ENCODE measurements at regions not wholly inside any gene's neighbourhood (a gene's known extent, or its start where the extent isn't known, plus 50 kb on each side); places are given as distances from the start of the nearest gene placed in this dataset.
"Not testable (repeated sequence)": the region's sequence is repeated elsewhere in the genome, so short reads cannot be mapped to it uniquely, and the experiment has no call there.

DNA sequence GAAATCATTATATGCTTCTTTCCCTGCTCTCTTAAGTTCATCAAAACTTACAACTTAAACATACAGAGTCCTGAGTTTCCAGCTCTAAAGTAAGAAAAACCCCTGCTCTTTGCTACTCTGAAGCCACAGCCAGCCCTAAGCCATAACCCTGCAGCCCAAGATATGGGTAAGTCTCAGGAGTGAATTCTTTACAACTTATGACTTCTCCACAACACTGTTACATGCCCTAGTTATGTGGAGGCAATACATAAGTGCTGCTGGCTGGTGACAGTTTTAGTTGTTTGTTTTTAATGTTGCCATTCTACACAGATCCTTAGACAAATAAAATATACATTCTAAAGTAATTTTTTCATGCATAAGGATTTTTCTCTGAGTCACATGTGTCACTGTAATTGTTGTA is 100.2 kb downstream of the FBXO8 start:
- H3K27ac ChIP-seq = no peak overlapping the region
- no peak overlapping the region for H3K4me3 ChIP-seq
- H3K27me3 ChIP-seq = peaks cover 0 to 5% of the 10 kb centered on the region in 2 donors
- H3K9me3 ChIP-seq = no peaks in the 10 kb centered on the region
- H3K4me1 ChIP-seq = no peaks in the 10 kb centered on the region
- intact Hi-C loops (cut with DNase I) = no loop called here
- TF ChIP-seq, protein P1, sequence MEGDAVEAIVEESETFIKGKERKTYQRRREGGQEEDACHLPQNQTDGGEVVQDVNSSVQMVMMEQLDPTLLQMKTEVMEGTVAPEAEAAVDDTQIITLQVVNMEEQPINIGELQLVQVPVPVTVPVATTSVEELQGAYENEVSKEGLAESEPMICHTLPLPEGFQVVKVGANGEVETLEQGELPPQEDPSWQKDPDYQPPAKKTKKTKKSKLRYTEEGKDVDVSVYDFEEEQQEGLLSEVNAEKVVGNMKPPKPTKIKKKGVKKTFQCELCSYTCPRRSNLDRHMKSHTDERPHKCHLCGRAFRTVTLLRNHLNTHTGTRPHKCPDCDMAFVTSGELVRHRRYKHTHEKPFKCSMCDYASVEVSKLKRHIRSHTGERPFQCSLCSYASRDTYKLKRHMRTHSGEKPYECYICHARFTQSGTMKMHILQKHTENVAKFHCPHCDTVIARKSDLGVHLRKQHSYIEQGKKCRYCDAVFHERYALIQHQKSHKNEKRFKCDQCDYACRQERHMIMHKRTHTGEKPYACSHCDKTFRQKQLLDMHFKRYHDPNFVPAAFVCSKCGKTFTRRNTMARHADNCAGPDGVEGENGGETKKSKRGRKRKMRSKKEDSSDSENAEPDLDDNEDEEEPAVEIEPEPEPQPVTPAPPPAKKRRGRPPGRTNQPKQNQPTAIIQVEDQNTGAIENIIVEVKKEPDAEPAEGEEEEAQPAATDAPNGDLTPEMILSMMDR (IDR thresholded peaks at IDR 0.05) = no peak
- no peak for DNase-seq
- H3K36me3 ChIP-seq = no peaks in the 10 kb centered on the region
- ATAC-seq = no peak

DNA sequence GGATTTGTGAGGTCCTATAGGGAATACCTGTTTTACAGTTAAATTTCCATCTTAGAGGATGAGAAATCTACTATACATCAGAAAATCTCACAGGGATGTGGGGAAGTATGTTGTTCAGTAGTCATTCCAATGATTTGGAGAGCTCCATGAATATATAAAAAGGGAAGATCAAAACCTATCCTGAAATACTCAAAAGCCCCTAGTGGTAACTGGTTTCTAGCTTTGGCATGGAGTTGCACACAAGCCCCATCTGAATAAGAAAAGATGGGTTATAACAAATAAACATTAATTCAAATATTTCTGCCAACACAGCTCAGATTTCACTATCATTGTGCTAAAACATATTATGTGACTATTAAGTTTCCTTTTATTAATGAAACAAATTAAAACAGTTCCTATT is 101.6 kb downstream of the FBXO8 start:
- no peak for ATAC-seq
- TF ChIP-seq, protein P1 (IDR thresholded peaks at IDR 0.05) = no peak
- DNase-seq = no peak
- intact Hi-C loops (cut with DNase I) = no loop called here
- Histone ChIP-seq H3K9me3 (no peaks in the 10 kb centered on the region), H3K4me1 (no peaks in the 10 kb centered on the region), H3K36me3 (no peaks in the 10 kb centered on the region), H3K27ac (no peak overlapping the region), H3K4me3 (no peak overlapping the region), H3K27me3 (peaks cover 0 to 16% of the 10 kb centered on the region in 2 donors)

DNA sequence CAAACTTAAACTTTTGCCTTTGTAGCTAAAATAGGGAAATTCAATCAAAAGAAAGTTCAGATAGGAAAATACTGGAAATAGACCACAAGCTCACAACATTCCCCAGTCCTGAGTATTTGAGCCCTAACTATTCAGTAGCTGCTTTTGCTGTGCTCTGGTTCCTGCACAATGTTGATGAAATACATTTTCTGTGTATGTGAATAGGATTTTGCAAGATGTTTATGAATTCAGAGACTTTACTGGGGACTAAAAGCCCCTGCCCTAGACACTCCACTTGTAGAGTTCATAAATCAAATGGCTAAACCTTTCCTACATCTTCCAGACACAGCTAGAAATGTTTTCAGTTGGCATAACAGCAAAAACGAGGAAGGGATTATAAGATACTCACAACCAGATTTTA is 105.9 kb downstream of the FBXO8 start:
- ATAC-seq = no peak
- Histone ChIP-seq H3K4me1 (no peaks in the 10 kb centered on the region), H3K9me3 (no peaks in the 10 kb centered on the region), H3K27me3 (peaks cover 0 to 12% of the 10 kb centered on the region in 2 donors), H3K36me3 (no peaks in the 10 kb centered on the region), H3K27ac (no peak overlapping the region), H3K4me3 (no peak overlapping the region)
- intact Hi-C loops (cut with DNase I) = no loop called here
- no peak for DNase-seq
- TF ChIP-seq, protein P1 (IDR thresholded peaks at IDR 0.05) = no peak

DNA sequence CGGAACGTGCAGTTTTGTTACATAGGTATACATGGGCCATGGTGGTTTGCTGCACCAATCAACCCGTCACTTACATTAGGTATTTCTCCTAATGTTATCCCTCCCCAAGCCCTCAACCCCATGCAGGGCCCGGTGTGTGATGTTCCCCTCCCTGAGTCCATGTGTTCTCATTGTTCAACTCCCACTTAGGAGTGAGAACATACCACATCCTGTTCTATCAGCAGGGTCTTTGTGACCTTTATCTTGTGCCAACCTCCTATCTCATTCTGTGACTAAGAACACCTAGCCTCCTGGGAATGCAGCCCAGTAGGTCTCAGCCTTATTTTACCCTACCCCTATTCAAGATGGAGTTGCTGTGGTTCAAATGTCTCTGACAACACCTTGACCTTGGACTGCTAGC is 107.6 kb downstream of the FBXO8 start:
- H3K27me3 ChIP-seq = peaks cover 0 to 12% of the 10 kb centered on the region in 2 donors
- ATAC-seq; H3K4me1 ChIP-seq; H3K9me3 ChIP-seq; DNase-seq; H3K27ac ChIP-seq; intact Hi-C loops (cut with DNase I); H3K4me3 ChIP-seq; H3K36me3 ChIP-seq: not testable (repeated sequence)

DNA sequence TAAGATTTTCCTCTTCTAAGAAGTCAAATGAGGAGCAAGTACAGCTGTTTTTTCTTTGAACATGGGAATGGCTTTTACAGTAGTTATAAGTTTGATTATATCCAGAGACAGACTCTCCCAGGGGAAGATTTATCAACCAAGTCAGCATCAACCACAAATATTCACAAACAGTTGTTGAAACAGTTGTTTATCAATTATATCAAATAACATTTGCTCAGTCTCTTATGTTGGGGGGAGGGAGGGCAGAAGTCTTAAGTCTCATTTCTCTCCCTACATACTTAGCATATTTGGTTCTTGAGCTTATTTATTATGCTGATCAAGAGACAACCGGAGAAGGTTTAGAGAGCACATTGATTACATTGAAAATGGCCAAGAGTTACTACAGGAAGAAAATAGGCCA is 110.1 kb downstream of the FBXO8 start:
- ATAC-seq (no peak), DNase-seq (no peak)
- H3K27ac ChIP-seq = no peak overlapping the region
- no peaks in the 10 kb centered on the region for H3K4me1 ChIP-seq
- no peak overlapping the region for H3K4me3 ChIP-seq
- no peaks in the 10 kb centered on the region for H3K36me3 ChIP-seq
- intact Hi-C loops (cut with DNase I) = no loop called here
- H3K9me3 ChIP-seq = no peaks in the 10 kb centered on the region
- TF ChIP-seq, protein P1 (IDR thresholded peaks at IDR 0.05) = no peak
- peaks cover 0 to 12% of the 10 kb centered on the region in 2 donors for H3K27me3 ChIP-seq

DNA sequence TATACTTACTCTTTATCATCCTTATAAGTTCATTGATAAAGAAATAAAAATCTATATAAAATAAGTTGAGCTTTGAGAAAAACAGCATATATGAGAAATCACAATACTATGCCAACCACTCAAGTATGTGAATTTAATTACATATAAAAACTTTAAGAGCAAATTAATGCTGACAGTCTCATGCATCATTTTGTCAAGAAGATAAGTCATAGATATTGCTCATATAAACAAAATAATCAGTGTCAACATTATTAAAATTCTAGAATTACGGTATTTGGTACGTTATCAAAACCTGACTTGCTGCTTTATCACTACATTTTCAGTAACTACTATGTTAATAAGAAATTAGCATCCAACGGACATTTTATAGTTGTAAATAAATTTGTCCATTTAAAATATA is 111.2 kb downstream of the FBXO8 start:
- Histone ChIP-seq H3K4me1 (no peaks in the 10 kb centered on the region), H3K36me3 (no peaks in the 10 kb centered on the region), H3K9me3 (no peaks in the 10 kb centered on the region), H3K27me3 (peaks cover 0 to 5% of the 10 kb centered on the region in 2 donors), H3K27ac (no peak overlapping the region), H3K4me3 (no peak overlapping the region)
- DNase-seq = no peak
- TF ChIP-seq, protein P1 (IDR thresholded peaks at IDR 0.05) = no peak
- ATAC-seq = no peak
- intact Hi-C loops (cut with DNase I) = no loop called here
